Natural killer cell (primary cell): ENCODE measurements at regions not wholly inside any gene's neighbourhood (a gene's known extent, or its start where the extent isn't known, plus 50 kb on each side); places are given as distances from the start of the nearest gene placed in this dataset.

Source experiments
- ATAC-seq, 3 donors: fragments of 150-1000 bp in 2 of 3; fragments of 200-7000 bp in 1 of 3; cut with Tn5 transposase; 1 replicate in 1 of 3; 2 replicates in 2 of 3; pipeline ENCODE4 v1.10.0; 2021; ENCODE audit warnings: mild to moderate bottlenecking in 2 of 3, moderate library complexity in 2 of 3
- DNase-seq, 2 donors: peaks; one replicate each; pipeline versions ENCODE4 v3.0.0 to v3.0.0-alpha.2; 2013 to 2021; ENCODE audit warnings: mixed read lengths in 1 of 2
- H3K27ac ChIP-seq: one replicate; pipeline ENCODE4 v1.5.1; 2013; ENCODE audit warnings: mild to moderate bottlenecking, low read length
- H3K27me3 ChIP-seq: one replicate; pipeline ENCODE4 v1.6.1; 2013; ENCODE audit warnings: low read length; ENCODE audit not compliant: control insufficient read depth, insufficient read depth
- H3K36me3 ChIP-seq: one replicate; pipeline ENCODE4 v1.6.1; 2013; ENCODE audit warnings: low read length; ENCODE audit not compliant: control insufficient read depth, insufficient read depth
- H3K4me1 ChIP-seq: one replicate; pipeline ENCODE4 v1.6.1; 2013; ENCODE audit warnings: low read length; ENCODE audit not compliant: control insufficient read depth, insufficient read depth
- H3K4me3 ChIP-seq: one replicate; pipeline ENCODE4 v1.5.1; 2013; ENCODE audit warnings: low read length
- H3K9me3 ChIP-seq: one replicate; pipeline ENCODE4 v1.6.1; 2013; ENCODE audit warnings: low read length; ENCODE audit not compliant: control insufficient read depth, insufficient read depth
- H3K27ac Mint-ChIP-seq, 2 donors: one replicate each; pipeline ENCODE4 v1.8.0; 2022; ENCODE audit warnings: mild to moderate bottlenecking in 2 of 2, mixed read lengths in 2 of 2, moderate library complexity in 1 of 2
- H3K27me3 Mint-ChIP-seq, 2 donors: one replicate each; pipeline ENCODE4 v1.8.0; 2022; ENCODE audit warnings: low read depth in 2 of 2, mixed read lengths in 2 of 2
- H3K36me3 Mint-ChIP-seq: one replicate; pipeline ENCODE4 v1.8.0; 2022; ENCODE audit warnings: mixed read lengths
- H3K4me1 Mint-ChIP-seq, 2 donors: one replicate each; pipeline ENCODE4 v1.8.0; 2022; ENCODE audit warnings: mixed read lengths in 2 of 2
- H3K4me3 Mint-ChIP-seq: one replicate; pipeline ENCODE4 v1.8.0; 2022; ENCODE audit warnings: mild to moderate bottlenecking, moderate library complexity, mixed read lengths
- H3K9me3 Mint-ChIP-seq, 2 donors: one replicate each; pipeline ENCODE4 v1.8.0; 2022; ENCODE audit warnings: mixed read lengths in 2 of 2
- WGBS: methylation state at CpG from one replicate; pipeline ENCODE4 v1.1.7; 2013; ENCODE audit warnings: missing lambda C conversion rate; ENCODE audit not compliant: insufficient coverage; 5-methylcytosine and 5-hydroxymethylcytosine counted together
- intact Hi-C: fragments of 100-400 bp; cut with micrococcal nuclease; formaldehyde crosslinking; loops from one replicate; pipeline ENCODE4 v1.14.2; 2022
- TF ChIP-seq, protein P1 (sequence below): fragments of 200-600 bp; IDR thresholded peaks from one replicate; pipeline ENCODE4 v1.8.0; 2022; ENCODE audit warnings: antibody characterized with exemption

GRCh38 chr3:96201463-96201862, 612.9 kb upstream of the EPHA6 start:
- no peak for ATAC-seq
- DNase-seq: no peak
- no peaks in the 10 kb centered on the region for H3K4me1 Mint-ChIP-seq
- Histone ChIP-seq H3K27me3 (no peaks in the 10 kb centered on the region), H3K9me3 (peaks cover 18% of the 10 kb centered on the region), H3K4me1 (no peaks in the 10 kb centered on the region), H3K36me3 (no peaks in the 10 kb centered on the region), H3K4me3 (no peak overlapping the region), H3K27ac (no peak overlapping the region)
- H3K4me3 Mint-ChIP-seq: no peak overlapping the region
- intact Hi-C loops: no loop called here
- H3K27ac Mint-ChIP-seq: no peak overlapping the region
- TF ChIP-seq, protein P1, sequence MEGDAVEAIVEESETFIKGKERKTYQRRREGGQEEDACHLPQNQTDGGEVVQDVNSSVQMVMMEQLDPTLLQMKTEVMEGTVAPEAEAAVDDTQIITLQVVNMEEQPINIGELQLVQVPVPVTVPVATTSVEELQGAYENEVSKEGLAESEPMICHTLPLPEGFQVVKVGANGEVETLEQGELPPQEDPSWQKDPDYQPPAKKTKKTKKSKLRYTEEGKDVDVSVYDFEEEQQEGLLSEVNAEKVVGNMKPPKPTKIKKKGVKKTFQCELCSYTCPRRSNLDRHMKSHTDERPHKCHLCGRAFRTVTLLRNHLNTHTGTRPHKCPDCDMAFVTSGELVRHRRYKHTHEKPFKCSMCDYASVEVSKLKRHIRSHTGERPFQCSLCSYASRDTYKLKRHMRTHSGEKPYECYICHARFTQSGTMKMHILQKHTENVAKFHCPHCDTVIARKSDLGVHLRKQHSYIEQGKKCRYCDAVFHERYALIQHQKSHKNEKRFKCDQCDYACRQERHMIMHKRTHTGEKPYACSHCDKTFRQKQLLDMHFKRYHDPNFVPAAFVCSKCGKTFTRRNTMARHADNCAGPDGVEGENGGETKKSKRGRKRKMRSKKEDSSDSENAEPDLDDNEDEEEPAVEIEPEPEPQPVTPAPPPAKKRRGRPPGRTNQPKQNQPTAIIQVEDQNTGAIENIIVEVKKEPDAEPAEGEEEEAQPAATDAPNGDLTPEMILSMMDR: no peak
- H3K36me3 Mint-ChIP-seq: no peaks in the 10 kb centered on the region
- 88% methylated on average over 6 of the region's 6 CpGs for WGBS
- peaks cover 14 to 33% of the 10 kb centered on the region in 2 donors for H3K9me3 Mint-ChIP-seq
- no peaks in the 10 kb centered on the region for H3K27me3 Mint-ChIP-seq

- DNase-seq (no peak), ATAC-seq (no peak)
- Histone ChIP-seq H3K27me3 (no peaks in the 10 kb centered on the region), H3K36me3 (no peaks in the 10 kb centered on the region), H3K4me1 (no peaks in the 10 kb centered on the region), H3K27ac (no peak overlapping the region), H3K4me3 (no peak overlapping the region), H3K9me3 (peaks cover 18% of the 10 kb centered on the region)
- Mint-ChIP-seq H3K27me3 (no peaks in the 10 kb centered on the region), H3K4me3 (no peak overlapping the region), H3K27ac (no peak overlapping the region), H3K36me3 (no peaks in the 10 kb centered on the region), H3K4me1 (no peaks in the 10 kb centered on the region), H3K9me3 (peaks cover 14 to 36% of the 10 kb centered on the region in 2 donors)
- 100% methylated on average over 1 of the region's 1 CpG for WGBS
- intact Hi-C loops: no loop called here
- TF ChIP-seq, protein P1: no peak
These were observed 612.2 kb upstream of the EPHA6 start for GRCh38 chr3:96202181-96202580.

GRCh38 chr3:96209699-96210098, 604.7 kb upstream of the EPHA6 start:
- no peaks in the 10 kb centered on the region for H3K4me1 Mint-ChIP-seq
- intact Hi-C loops: no loop called here
- Histone ChIP-seq H3K4me3 (no peak overlapping the region), H3K27ac (no peak overlapping the region), H3K4me1 (no peaks in the 10 kb centered on the region), H3K27me3 (no peaks in the 10 kb centered on the region), H3K36me3 (no peaks in the 10 kb centered on the region), H3K9me3 (peaks cover 6% of the 10 kb centered on the region)
- no peaks in the 10 kb centered on the region for H3K27me3 Mint-ChIP-seq
- DNase-seq (no peak), ATAC-seq (no peak)
- TF ChIP-seq, protein P1: no peak
- WGBS: no CpG with 5 or more reads among the region's 1 CpG
- no peaks in the 10 kb centered on the region for H3K36me3 Mint-ChIP-seq
- peaks cover 9 to 23% of the 10 kb centered on the region in 2 donors for H3K9me3 Mint-ChIP-seq
- H3K27ac Mint-ChIP-seq: no peak overlapping the region
- no peak overlapping the region for H3K4me3 Mint-ChIP-seq

- Mint-ChIP-seq H3K36me3 (no peaks in the 10 kb centered on the region), H3K27me3 (no peaks in the 10 kb centered on the region), H3K4me3 (no peak overlapping the region), H3K9me3 (peaks cover 15 to 21% of the 10 kb centered on the region in 2 donors), H3K4me1 (no peaks in the 10 kb centered on the region), H3K27ac (no peak overlapping the region)
- TF ChIP-seq, protein P1: no peak
- DNase-seq (no peak), ATAC-seq (no peak)
- Histone ChIP-seq H3K4me3 (no peak overlapping the region), H3K4me1 (no peaks in the 10 kb centered on the region), H3K36me3 (no peaks in the 10 kb centered on the region), H3K9me3 (peaks cover 10% of the 10 kb centered on the region), H3K27ac (no peak overlapping the region), H3K27me3 (no peaks in the 10 kb centered on the region)
- intact Hi-C loops: no loop called here
- WGBS: 100% methylated on average over 2 of the region's 3 CpGs
These were observed 601.0 kb upstream of the EPHA6 start for GRCh38 chr3:96213393-96213792.
